GM12872 (cell line): ENCODE measurements at regions not wholly inside any gene's neighbourhood (a gene's known extent, or its start where the extent isn't known, plus 50 kb on each side); places are given as distances from the start of the nearest gene placed in this dataset.

Source experiments
- CTCF ChIP-seq: IDR thresholded peaks from 3 replicates; pipeline ENCODE4 v1.5.1; 2011; ENCODE audit warnings: low read depth, mild to moderate bottlenecking, low read length, moderate library complexity; ENCODE audit not compliant: insufficient read depth

DNA sequence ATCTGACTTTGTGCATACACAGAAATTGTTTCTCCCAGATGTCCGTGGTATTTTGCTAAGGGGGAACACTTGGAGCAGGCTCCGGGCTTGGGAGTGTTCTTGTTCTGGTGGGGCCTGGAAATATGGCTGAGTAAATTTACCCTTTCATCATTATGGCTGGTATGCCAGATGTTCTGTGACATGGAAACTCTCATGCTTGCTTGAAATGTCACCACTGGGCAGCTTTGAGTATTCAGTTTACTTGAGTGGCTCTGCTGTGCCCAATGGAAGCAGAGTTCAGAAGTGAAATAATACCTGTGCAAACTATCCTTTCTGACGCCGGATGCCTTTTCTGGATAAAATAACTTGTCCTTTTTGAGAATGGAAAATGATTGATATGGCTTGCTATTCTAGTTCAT lies 283.6 kb upstream of the TPM1 start:
- no peak for TF ChIP-seq CTCF

DNA sequence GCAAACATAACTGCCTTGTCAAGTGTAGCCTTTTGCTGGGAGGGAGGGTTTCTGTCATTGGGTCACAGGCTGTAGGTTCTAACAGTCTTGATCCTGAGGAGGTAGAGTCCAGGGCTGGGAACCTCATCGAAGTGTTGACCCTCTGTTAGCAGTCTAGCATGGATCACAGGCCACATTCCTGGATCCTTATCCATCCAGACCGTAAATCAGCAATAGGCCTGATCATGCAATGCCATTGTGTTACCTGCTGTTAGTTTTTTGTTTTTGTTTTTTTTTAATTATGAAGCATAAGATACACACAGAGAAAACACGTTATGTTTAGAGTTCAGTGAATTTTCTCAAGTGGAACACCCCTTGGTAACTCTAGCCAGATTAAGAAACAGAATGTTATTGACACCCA lies 282.0 kb upstream of the TPM1 start:
- no peak for TF ChIP-seq CTCF

DNA sequence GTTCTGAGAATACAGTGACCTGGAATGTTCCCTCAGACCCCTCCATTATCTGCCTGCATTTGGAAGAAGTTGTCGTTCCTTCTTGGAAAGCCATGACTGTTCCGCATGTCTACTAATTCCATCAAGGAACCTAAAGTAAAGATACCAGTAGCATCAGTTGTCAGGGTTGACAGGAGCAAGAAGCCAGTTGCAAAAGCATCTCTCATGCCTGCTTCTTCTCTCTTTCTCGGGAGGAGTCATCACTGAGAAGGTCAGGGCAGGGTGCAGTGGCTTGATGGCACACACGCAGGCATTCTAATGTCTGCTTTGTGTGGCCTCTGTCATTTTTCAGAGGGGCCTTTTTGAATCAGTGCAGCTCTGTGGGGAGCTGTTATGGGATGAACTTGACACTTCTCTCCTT lies 276.6 kb upstream of the TPM1 start:
- no peak for TF ChIP-seq CTCF

- no peak for TF ChIP-seq CTCF
These were observed 275.9 kb upstream of the TPM1 start for GRCh38 chr15:62766599-62766998.

GRCh38 chr15:62769604-62770003 lies 272.9 kb upstream of the TPM1 start:
- no peak for TF ChIP-seq CTCF

- no peak for TF ChIP-seq CTCF
These were observed 272.4 kb upstream of the TPM1 start for GRCh38 chr15:62770111-62770660.

GRCh38 chr15:62770752-62771151 lies 271.8 kb upstream of the TPM1 start:
- no peak for TF ChIP-seq CTCF

DNA sequence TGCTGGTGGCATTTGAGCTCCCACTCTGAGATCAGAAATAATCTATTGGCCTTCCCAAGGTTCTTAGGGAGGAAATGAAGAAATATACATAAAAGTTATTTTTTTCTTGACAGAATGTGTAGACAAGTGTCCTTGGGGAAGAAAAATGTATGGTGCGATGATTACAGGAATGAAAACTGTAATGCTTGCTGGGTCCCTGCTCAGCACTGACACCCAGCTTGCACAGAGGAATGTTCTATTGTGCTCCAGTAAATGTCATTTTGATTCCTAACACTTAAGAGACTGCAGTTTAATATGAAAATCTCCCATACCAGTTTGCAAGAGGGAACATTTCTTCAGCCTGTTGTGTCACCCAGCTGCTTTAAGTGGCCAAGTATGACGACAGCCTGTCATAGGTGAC lies 271.3 kb upstream of the TPM1 start:
- no peak for TF ChIP-seq CTCF
